Neural cell (in vitro differentiated cells): ENCODE measurements at regions not wholly inside any gene's neighbourhood (a gene's known extent, or its start where the extent isn't known, plus 50 kb on each side); places are given as distances from the start of the nearest gene placed in this dataset.

Source experiments
- REST ChIP-seq: IDR thresholded peaks from 2 replicates; pipeline ENCODE4 v1.6.1; 2012; ENCODE audit warnings: borderline replicate concordance
- SMC3 ChIP-seq: fragments of 450-650 bp; conservative IDR thresholded peaks from 2 replicates; pipeline ENCODE4 v1.6.1; 2014; ENCODE audit warnings: antibody characterized with exemption, mild to moderate bottlenecking, moderate library complexity; ENCODE audit not compliant: poor library complexity
- TF ChIP-seq, protein P1 (sequence below): fragments of 450-650 bp; IDR thresholded peaks from 2 replicates; pipeline ENCODE4 v1.5.1; 2014; ENCODE audit warnings: antibody characterized with exemption, mild to moderate bottlenecking, moderate library complexity; ENCODE audit not compliant: poor library complexity, severe bottlenecking

DNA sequence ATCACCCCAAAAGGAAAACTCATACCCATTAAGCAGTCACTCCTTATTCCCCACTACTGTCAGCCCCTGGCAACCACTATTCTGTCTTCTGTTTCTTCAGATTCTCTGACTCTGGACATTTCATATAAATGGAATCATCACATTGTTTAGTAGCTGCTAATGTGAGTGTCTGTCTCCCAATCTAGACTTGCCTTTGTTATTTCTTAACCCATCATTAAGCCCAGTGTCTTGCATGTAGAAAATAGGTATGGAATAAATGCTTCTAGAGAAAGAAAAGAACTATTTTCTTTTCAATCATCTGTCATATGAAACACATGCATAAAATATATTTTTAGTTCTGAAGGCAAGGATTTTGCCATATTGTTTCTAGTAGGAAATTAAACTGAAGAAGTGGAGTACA lies 610.0 kb downstream of the PLPP3 start:
- no peak for TF ChIP-seq REST
- TF ChIP-seq, protein P1, sequence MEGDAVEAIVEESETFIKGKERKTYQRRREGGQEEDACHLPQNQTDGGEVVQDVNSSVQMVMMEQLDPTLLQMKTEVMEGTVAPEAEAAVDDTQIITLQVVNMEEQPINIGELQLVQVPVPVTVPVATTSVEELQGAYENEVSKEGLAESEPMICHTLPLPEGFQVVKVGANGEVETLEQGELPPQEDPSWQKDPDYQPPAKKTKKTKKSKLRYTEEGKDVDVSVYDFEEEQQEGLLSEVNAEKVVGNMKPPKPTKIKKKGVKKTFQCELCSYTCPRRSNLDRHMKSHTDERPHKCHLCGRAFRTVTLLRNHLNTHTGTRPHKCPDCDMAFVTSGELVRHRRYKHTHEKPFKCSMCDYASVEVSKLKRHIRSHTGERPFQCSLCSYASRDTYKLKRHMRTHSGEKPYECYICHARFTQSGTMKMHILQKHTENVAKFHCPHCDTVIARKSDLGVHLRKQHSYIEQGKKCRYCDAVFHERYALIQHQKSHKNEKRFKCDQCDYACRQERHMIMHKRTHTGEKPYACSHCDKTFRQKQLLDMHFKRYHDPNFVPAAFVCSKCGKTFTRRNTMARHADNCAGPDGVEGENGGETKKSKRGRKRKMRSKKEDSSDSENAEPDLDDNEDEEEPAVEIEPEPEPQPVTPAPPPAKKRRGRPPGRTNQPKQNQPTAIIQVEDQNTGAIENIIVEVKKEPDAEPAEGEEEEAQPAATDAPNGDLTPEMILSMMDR: no peak
- TF ChIP-seq SMC3: no peak
